ENCODE measurements at regions not wholly inside any gene's neighbourhood (a gene's known extent, or its start where the extent isn't known, plus 50 kb on each side); places are given as distances from the start of the nearest gene placed in this dataset.

- ATAC-seq, result no peak
Observed at GRCh38 chr4:123955167-123955800, 558.7 kb downstream of the SPRY1 start.

GRCh38 chr4:123956204-123956603, 559.6 kb downstream of the SPRY1 start:
- Histone ChIP-seq H3K4me3 (no peak overlapping the region), H3K27me3 (no peaks in the 10 kb centered on the region), H3K4me1 (no peaks in the 10 kb centered on the region), H3K9me3 (no peaks in the 10 kb centered on the region), H3K36me3 (no peaks in the 10 kb centered on the region), H3K27ac (no peak overlapping the region)
- DNase-seq (peak in 1 of 6 donors; percentile 28), ATAC-seq (no peak), FAIRE-seq (no peak)
- no peak for TF ChIP-seq CTCF (IDR thresholded peaks at IDR 0.05)
- intact Hi-C loops (cut with DNase I), result no loop called here
- 76 to 93% methylated on average over 7 of the region's 7 CpGs for WGBS, 2 donors

More at GRCh38 chr4:123955167-123955800, 558.7 kb downstream of the SPRY1 start:
- DNase-seq, result no peak
- H3K36me3 ChIP-seq, result no peaks in the 10 kb centered on the region
- H3K4me3 ChIP-seq, result no peak overlapping the region
- H3K27ac ChIP-seq, result no peak overlapping the region
- TF ChIP-seq CTCF (IDR thresholded peaks at IDR 0.05), result no peak
- no peak for FAIRE-seq
- H3K27me3 ChIP-seq, result no peaks in the 10 kb centered on the region
- H3K9me3 ChIP-seq, result no peaks in the 10 kb centered on the region
- 86 to 92% methylated on average over 3 of the region's 3 CpGs for WGBS, 2 donors
- no peaks in the 10 kb centered on the region for H3K4me1 ChIP-seq
- intact Hi-C loops (cut with DNase I), result no loop called here

GRCh38 chr4:123966990-123967769, 570.6 kb downstream of the SPRY1 start:
- no peak for FAIRE-seq

GRCh38 chr4:123972031-123972430, 575.4 kb downstream of the SPRY1 start:
- FAIRE-seq (no peak), ATAC-seq (no peak), DNase-seq (no peak)
- Histone ChIP-seq H3K27ac (no peak overlapping the region), H3K9me3 (no peaks in the 10 kb centered on the region), H3K4me1 (no peaks in the 10 kb centered on the region), H3K4me3 (no peak overlapping the region), H3K27me3 (no peaks in the 10 kb centered on the region), H3K36me3 (no peaks in the 10 kb centered on the region)
- TF ChIP-seq CTCF (IDR thresholded peaks at IDR 0.05), result no peak
- WGBS, 2 donors, result 84 to 95% methylated on average over 1 of the region's 1 CpG
- intact Hi-C loops (cut with DNase I), result no loop called here

More at GRCh38 chr4:123966990-123967769, 570.6 kb downstream of the SPRY1 start:
- no peak for ATAC-seq
- no peak overlapping the region for H3K27ac ChIP-seq
- no peaks in the 10 kb centered on the region for H3K4me1 ChIP-seq
- no peak for TF ChIP-seq CTCF (IDR thresholded peaks at IDR 0.05)
- intact Hi-C loops (cut with DNase I), result no loop called here
- H3K4me3 ChIP-seq, result no peak overlapping the region
- no peaks in the 10 kb centered on the region for H3K36me3 ChIP-seq
- WGBS, 2 donors, result 65 to 79% methylated on average over 4 of the region's 4 CpGs
- DNase-seq, result no peak
- no peaks in the 10 kb centered on the region for H3K27me3 ChIP-seq
- H3K9me3 ChIP-seq, result no peaks in the 10 kb centered on the region

Measured in pancreas (tissue), 10 donors.